NCI-H2029 treated with DMSO at 0.1 percent for 48 hours (cell line): ENCODE measurements at regions not wholly inside any gene's neighbourhood (a gene's known extent, or its start where the extent isn't known, plus 50 kb on each side); places are given as distances from the start of the nearest gene placed in this dataset.

Source experiments
- DNase-seq: peaks from one replicate; lab custom pipeline; 2025; lab: John Stamatoyannopoulos, UW

- DNase-seq: no peak
Measured at GRCh38 chr2:23131066-23131575, 253.9 kb upstream of the KLHL29 start.

GRCh38 chr2:23132000-23132399 is 253.0 kb upstream of the KLHL29 start:
- DNase-seq: no peak

- no peak for DNase-seq
Measured at GRCh38 chr2:23132823-23133595, 252.0 kb upstream of the KLHL29 start.

DNA sequence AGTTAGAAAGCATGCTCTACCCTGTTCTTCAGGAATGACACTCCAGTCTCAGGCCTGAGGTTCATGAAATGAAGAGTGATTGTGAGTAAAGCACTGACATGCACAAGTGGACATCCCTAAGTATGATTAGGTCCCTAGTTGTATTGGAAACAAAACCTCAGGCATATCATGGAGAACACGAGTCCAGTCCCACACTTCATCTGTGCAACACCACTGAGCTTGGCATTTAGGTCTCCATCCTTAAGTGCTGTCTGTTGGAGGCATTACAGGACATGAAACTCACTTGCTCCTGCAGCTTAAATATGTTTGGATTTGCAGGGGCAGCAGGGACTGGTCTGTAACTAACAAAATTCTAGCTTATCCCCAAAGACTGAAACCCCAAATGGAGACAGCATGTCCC is 250.3 kb upstream of the KLHL29 start:
- DNase-seq: no peak

DNA sequence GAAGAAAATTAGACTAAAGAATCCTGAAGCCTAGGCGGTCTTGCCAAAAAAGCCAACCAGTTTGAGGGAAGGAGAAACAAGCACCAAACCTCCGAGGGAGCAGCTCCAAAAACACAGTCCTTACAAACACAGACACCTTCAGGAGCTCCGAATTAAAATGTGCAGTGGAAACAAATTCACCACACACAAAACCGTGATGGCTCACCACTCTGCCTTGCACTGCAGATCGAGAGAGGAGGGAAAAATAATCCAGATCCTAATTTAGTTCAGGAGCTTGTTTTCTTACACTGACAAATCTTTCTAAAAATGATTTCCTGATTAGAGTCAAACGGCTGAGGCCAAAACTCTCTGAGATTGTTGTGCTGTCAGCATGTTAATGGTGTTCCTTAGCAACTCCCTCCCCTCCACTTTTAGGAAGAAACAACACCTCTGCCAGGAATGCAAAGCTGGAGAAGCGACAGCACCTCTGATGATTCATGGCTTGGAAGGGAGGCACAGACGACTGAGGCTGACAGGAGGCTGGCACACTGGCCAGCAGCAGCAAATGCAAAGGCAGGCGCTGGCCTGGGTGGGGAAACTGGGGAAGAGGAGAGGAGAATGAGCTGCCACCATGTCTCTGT is 249.4 kb upstream of the KLHL29 start:
- DNase-seq: no peak

DNA sequence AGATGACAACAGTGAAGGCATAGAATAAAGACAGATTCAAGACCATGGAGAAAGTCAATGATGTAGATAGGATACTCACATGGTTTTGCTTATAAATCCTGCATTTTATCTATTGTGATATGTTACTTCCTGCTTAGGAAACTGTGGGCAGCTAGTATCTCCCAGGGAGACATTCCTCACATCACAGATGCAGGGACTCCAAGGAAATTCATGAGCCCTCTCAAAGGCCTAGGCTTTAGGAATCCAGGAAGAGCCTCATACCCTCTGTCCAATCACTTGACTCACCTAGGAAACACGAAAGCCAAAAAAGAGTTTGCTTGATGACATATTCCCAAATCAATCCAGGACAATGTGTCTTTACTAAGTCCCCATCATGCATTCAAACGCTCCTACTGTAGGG is 247.8 kb upstream of the KLHL29 start:
- DNase-seq: no peak

DNA sequence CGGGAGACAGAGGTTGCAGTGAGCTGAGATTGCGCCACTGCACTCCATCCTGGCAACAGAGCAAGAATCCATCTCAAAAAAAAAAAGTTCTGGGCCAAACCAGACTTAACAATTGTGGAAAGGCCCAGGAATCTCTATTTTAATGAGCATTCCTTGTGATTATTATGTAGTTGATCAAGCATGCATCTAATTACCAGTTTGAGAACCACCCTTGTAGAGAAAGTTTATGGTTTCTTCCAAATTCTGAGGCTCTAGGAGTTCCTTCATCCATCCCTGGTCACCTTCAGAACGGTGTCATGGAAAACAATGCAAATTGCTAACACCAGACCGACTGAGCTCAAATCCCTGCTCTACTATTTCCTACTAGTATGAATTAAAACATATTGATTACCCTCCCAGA is 246.3 kb upstream of the KLHL29 start:
- DNase-seq: no peak

DNA sequence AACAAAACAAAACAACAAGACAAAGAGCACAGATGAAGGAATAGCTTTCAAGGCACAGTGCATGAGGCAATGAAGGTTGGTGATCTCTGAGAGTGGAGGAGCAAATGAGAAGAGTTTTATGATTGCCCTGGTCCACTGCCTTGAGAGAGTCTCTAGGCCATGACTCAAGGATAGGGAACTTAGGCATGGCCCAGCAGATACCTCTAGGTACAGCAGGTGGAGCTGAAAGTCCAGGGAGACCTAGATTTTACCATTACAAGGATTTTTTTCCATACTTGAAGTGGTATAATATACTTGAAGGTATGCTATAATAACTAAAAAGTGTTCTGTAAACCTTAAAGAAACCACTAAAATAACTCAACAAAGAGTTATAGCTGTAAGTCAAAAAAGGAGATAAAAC is 239.5 kb upstream of the KLHL29 start:
- DNase-seq: no peak

DNA sequence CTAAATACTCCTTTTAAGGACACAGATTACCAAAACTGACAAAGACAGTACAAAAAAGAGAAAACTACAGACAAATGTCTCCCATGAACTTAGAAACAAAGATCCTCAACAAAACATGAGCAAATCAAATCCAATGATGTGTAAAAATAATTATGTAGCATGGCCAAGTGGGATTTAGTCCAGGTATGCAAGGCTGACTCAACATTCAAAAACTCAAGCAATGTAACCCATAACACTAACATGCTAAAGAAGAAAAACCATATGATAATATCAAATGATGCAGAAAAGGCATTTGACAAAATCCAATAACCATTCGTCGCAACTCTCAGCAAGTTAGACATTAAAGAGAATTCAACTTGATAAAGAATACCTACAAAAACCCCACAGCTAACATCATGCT is 239.0 kb upstream of the KLHL29 start:
- DNase-seq: no peak

GRCh38 chr2:23148342-23148741 is 236.6 kb upstream of the KLHL29 start:
- DNase-seq: no peak

DNA sequence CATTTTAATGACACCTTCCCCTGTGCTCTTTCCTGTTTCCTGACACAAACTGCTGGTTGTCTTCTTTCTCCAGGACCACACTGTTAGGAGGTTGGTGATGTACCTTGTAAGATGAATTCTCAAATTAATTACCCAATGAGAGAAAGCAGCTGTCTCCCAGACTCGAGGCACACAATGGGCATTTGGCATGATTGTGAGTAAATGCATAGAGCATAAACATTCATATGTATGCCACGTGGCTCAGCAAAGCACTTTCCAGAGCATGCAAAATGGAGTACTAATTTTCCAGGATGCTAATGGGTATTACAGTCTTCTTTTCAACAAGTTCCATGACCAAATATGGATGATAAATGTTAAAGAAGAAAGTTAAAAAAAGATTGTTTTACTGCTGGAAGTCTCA is 235.2 kb upstream of the KLHL29 start:
- DNase-seq: no peak

DNA sequence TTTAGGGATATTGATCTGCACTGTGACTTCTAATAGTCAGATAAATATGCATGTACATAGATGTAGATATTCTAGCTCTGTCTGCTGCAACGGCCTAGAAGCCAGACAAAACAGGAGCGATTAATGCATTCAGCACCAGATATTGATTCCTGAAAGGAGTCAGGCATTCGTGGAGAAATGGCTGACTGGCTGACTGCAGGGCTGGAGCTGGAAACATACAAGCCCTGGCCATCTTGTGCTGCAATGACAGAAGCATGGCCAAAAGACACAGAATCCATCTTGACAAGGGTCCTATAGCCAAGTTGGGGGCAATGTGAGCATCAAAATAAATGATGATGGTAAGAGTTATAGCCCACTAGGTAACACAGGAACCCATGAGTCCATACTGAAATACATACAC is 231.5 kb upstream of the KLHL29 start:
- no peak for DNase-seq

DNA sequence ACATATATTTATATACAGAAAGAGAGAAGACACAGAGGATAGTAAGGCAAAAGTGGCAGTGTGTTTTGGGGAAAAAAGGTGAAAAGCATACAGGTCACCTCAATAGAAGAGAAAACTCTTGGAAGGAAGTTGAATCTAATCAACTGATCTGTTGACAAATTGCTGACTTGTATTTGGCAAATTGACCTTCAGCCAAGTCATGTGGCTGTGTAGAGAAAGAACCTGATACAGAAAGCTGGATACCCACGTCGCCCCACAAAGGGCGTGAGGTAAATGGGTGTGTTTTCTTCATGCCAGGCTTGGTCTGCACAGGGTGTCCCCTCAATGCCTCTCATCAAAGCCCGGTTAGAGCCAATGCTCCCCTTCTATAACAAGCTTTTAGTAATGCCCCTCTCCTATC is 230.0 kb upstream of the KLHL29 start:
- DNase-seq: no peak

GRCh38 chr2:23157812-23158211 is 227.2 kb upstream of the KLHL29 start:
- DNase-seq: no peak

GRCh38 chr2:23158306-23158705 is 226.7 kb upstream of the KLHL29 start:
- DNase-seq: no peak

GRCh38 chr2:23159746-23160405 is 225.1 kb upstream of the KLHL29 start:
- no peak for DNase-seq

DNA sequence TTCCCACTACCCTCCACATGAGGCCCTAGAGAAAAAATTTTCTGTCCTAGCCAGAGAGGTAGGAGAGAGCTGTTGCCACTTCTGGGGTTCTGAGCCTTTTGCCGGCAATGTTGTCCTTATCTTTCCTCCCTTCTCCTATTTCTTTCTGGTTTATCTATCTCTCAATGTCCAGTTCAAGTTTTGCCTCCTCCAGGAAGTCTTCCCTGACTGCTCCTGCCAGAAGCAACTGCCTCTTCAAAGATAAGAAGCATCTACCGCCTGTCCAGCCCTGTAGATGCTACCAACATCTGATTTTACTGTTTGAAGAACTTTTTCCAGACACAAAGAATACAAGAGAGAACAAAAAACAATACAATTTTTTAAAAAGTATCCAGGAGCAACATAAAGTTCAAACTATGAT is 220.8 kb upstream of the KLHL29 start:
- no peak for DNase-seq

DNA sequence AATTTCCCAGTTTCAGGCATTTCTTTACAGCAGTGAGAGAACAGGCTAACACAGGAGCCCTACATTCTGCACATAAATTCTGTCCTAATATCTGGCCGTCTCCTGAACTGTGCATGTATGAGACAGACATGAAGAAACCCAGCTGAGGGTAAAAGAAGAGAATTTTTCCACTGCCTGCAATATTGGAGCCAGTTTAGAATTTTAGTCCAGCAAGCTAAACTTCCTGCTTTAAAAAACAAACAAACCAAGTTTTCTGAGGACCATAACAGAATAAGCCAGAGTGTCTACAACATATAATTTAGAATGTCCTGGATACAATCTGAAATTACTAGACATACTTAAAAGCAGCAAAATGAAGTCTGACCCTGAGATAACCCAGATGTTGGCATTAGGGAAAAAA is 215.1 kb upstream of the KLHL29 start:
- DNase-seq: no peak

GRCh38 chr2:23171108-23171507 is 213.9 kb upstream of the KLHL29 start:
- DNase-seq: no peak

DNA sequence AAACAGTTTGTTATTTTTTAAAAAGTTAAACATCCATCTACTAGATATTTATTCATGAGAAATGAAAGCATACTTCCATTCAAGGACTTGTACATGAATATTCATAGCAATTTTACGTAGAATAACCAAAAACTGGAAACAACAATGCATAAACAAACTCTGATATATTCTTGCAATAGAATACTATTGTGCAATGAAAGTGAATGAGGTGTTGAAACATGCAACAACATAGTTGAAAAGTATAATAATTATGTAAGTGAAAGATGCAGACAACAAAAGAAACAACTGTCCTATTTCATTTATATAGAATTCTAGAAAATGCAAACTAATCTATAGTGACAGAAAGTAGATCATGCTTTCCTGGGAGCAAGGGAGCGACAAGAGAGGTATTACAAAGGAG is 206.6 kb upstream of the KLHL29 start:
- no peak for DNase-seq

GRCh38 chr2:23183733-23184132 is 201.2 kb upstream of the KLHL29 start:
- no peak for DNase-seq

DNA sequence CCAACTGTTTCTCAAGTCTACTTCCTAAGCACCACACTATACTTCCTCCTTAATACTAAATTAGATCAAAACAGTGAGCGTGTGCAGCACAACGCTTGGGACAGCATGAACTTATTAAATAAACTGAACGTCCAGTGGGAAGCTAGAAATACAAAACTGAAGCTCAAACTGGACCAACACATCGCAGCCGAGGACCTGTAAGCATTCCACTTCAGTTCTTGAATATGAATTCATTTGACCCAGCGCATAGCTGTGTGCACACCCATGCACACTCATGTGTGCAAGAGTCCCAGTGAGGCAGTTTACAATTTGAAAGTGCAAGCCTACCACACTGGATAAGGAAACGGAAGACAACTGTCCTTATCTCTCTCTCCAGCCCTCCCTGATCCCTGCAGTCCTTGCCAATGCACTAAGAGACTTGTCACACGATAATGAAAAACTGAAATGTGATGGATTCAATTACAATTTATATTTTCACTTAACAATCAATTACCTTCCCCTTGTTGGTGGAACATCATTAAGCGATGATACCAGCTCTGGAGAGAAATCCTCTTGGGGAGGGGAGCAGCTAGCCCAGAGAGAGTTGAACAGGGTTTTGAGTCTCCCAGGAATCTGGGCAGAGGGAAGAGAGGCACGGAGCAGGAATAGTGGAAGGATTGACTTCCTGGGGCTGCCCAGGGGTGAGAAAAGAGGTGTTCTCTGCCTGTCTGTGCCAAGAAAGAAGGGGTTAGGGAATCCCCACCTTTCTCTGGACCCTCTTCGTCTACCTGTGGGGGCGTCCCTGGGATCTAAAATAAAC is 186.5 kb upstream of the KLHL29 start:
- DNase-seq: no peak
